ENCODE measurements at regions not wholly inside any gene's neighbourhood (a gene's known extent, or its start where the extent isn't known, plus 50 kb on each side); places are given as distances from the start of the nearest gene placed in this dataset.

- Histone ChIP-seq H3K4me1 (ENCODE audit: control insufficient read depth in 1 of 2, insufficient read depth in 2 of 2, low read depth in 1 of 2, low read length in 1 of 2) (no peaks in the 10 kb centered on the region), H3K4me3 (ENCODE audit: low read depth in 2 of 2, low read length in 1 of 2) (no peak overlapping the region), H2AFZ (ENCODE audit: low read depth) (no peak overlapping the region), H3K4me2 (no peak overlapping the region), H3K27ac (ENCODE audit: low read depth in 2 of 2, low read length in 1 of 2) (no peak overlapping the region), H4K20me1 (ENCODE audit: insufficient read depth) (no peaks in the 10 kb centered on the region), H3K36me3 (replicated peaks in 1 of 2; ENCODE audit: control insufficient read depth in 1 of 2, insufficient read depth in 2 of 2, low read length in 1 of 2) (no peaks in the 10 kb centered on the region), H3K9me2 (no peaks in the 10 kb centered on the region), H3K9me3 (no peaks in the 10 kb centered on the region), H3F3A (replicated peaks; ENCODE audit: insufficient read depth) (no peaks in the 10 kb centered on the region), H3K79me2 (ENCODE audit: insufficient read depth) (no peaks in the 10 kb centered on the region), H3K27me3 (ENCODE audit: insufficient read depth) (no peaks in the 10 kb centered on the region), H3K9ac (no peak overlapping the region)
- CTCF ChIA-PET = no interaction called here
- 33% methylated on average over 1 of the region's 1 CpG for WGBS (ENCODE audit: low lambda C conversion rate)
- no peak for DNase-seq
- POLR2A ChIA-PET = no interaction called here
- TF ChIP-seq CTCF (IDR thresholded peaks at IDR 0.05) (no peak), POLR2AphosphoS5 (IDR thresholded peaks at IDR 0.05; ENCODE audit: low read depth, low read length) (no peak), EZH2phosphoT487 (IDR thresholded peaks at IDR 0.05; ENCODE audit: borderline replicate concordance, low read depth) (no peak), TEAD4 (IDR thresholded peaks at IDR 0.05; ENCODE audit: borderline replicate concordance, insufficient read depth) (no peak), REST (IDR thresholded peaks at IDR 0.05; ENCODE audit: low read depth, low read length) (no peak), IRF3 (IDR thresholded peaks at IDR 0.05; ENCODE audit: low read depth, low read length) (no peak), FOXJ3 (CRISPR knock-in tag; IDR thresholded peaks at IDR 0.05) (no peak), MXI1 (IDR thresholded peaks at IDR 0.05; ENCODE audit: low read depth, low read length) (no peak), ELF1 (IDR thresholded peaks at IDR 0.05) (no peak), SIN3A (IDR thresholded peaks at IDR 0.05; ENCODE audit: borderline replicate concordance, low read depth, low read length) (no peak), EP300 (IDR thresholded peaks at IDR 0.05; ENCODE audit: borderline replicate concordance in 1 of 2, low read depth in 1 of 2, low read length in 1 of 2) (no peak), GABPA (IDR thresholded peaks at IDR 0.05; ENCODE audit: low read depth) (no peak), RCOR1 (IDR thresholded peaks at IDR 0.05; ENCODE audit: low read length) (no peak)
Measured at GRCh38 chr4:100679926-100680325, 162.1 kb upstream of the EMCN start.

All from SK-N-SH (cell line).